Posterior cingulate gyrus (tissue), 11 donors: ENCODE measurements at regions not wholly inside any gene's neighbourhood (a gene's known extent, or its start where the extent isn't known, plus 50 kb on each side); places are given as distances from the start of the nearest gene placed in this dataset.

ENCODE experiments used
- DNase-seq, 10 donors: peaks; one replicate each; pipeline versions ENCODE4 v3.0.0 to v3.0.0-alpha.2; 2020 to 2021; ENCODE audit warnings: mixed read lengths in 3 of 10
- intact Hi-C: fragments of 100-400 bp; cut with DNase I; formaldehyde crosslinking; loops from one replicate; pipeline ENCODE4 v1.15.1; 2023

GRCh38 chr17:72430611-72431432, 310.0 kb downstream of the SOX9 start:
- DNase-seq = peak in 1 of 10 donors; percentile 74
- intact Hi-C loops = no loop called here

- intact Hi-C loops = no loop called here
- DNase-seq = peak in 1 of 10 donors; percentile 76
These were observed 311.4 kb downstream of the SOX9 start for GRCh38 chr17:72432143-72432621.

GRCh38 chr17:72432881-72433280, 312.1 kb downstream of the SOX9 start:
- intact Hi-C loops = no loop called here
- DNase-seq = peak in 1 of 10 donors; percentile 13

- DNase-seq = no peak
- intact Hi-C loops = no loop called here
These were observed 313.0 kb downstream of the SOX9 start for GRCh38 chr17:72433797-72434196.

GRCh38 chr17:72434581-72434980, 313.8 kb downstream of the SOX9 start:
- DNase-seq = no peak
- intact Hi-C loops = no loop called here

GRCh38 chr17:72434991-72435618, 314.3 kb downstream of the SOX9 start:
- intact Hi-C loops = no loop called here

GRCh38 chr17:72438783-72439182, 318.0 kb downstream of the SOX9 start:
- intact Hi-C loops = no loop called here
- DNase-seq = peak in 1 of 10 donors; percentile 65

More at GRCh38 chr17:72434991-72435618, 314.3 kb downstream of the SOX9 start:
- peak in 1 of 10 donors; percentile 32 for DNase-seq

- intact Hi-C loops = no loop called here
- peak in 1 of 10 donors; percentile 42 for DNase-seq
These were observed 319.2 kb downstream of the SOX9 start for GRCh38 chr17:72439893-72440502.

GRCh38 chr17:72440961-72441360, 320.1 kb downstream of the SOX9 start:
- peak in 1 of 10 donors; percentile 9 for DNase-seq
- intact Hi-C loops = no loop called here

GRCh38 chr17:72441909-72442308, 321.1 kb downstream of the SOX9 start:
- DNase-seq = no peak
- intact Hi-C loops = no loop called here

- no peak for DNase-seq
- intact Hi-C loops = no loop called here
These were observed 323.8 kb downstream of the SOX9 start for GRCh38 chr17:72444517-72445054.

- peak in 7 of 10 donors; percentile 24 to 81 (median 42) for DNase-seq
- intact Hi-C loops = no loop called here
These were observed 324.5 kb downstream of the SOX9 start for GRCh38 chr17:72445055-72445991.

- peak in 1 of 10 donors; percentile 10 for DNase-seq
- intact Hi-C loops = no loop called here
These were observed 325.3 kb downstream of the SOX9 start for GRCh38 chr17:72446118-72446517.

GRCh38 chr17:72446525-72447250, 325.9 kb downstream of the SOX9 start:
- DNase-seq = no peak
- intact Hi-C loops = no loop called here

GRCh38 chr17:72447251-72447640, 326.4 kb downstream of the SOX9 start:
- intact Hi-C loops = no loop called here
- no peak for DNase-seq

- no peak for DNase-seq
- intact Hi-C loops = no loop called here
These were observed 327.2 kb downstream of the SOX9 start for GRCh38 chr17:72448019-72448418.

GRCh38 chr17:72452286-72453173, 331.7 kb downstream of the SOX9 start:
- intact Hi-C loops = no loop called here
- no peak for DNase-seq

- intact Hi-C loops = no loop called here
- no peak for DNase-seq
These were observed 333.5 kb downstream of the SOX9 start for GRCh38 chr17:72454342-72454741.
